Pons (tissue), 1 donor: ENCODE measurements at regions not wholly inside any gene's neighbourhood (a gene's known extent, or its start where the extent isn't known, plus 50 kb on each side); places are given as distances from the start of the nearest gene placed in this dataset.

Experiments
- DNase-seq: peaks from one replicate; pipeline ENCODE4 v3.0.0-alpha.2; 2016; ENCODE audit warnings: low spot score

DNA sequence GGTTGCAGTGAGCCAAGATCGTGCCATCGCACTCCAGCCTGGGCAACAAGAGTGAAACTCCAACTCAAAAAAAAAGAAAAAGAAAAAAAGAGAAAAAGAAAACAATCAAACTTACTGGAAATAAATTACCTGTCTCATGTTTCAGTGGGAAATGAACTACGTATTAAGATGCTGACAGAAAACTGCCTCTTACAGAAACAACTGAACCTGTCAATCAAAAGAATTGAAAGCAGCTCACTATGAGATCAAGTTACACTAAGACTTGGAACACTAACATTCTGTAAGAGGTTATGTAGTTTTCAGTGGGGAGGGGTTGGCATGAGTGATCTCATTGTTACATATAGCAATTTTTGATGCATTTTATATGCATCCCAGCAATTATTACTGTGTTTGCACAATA is 64.4 kb upstream of the SPATA31E1 start:
- DNase-seq: no peak

DNA sequence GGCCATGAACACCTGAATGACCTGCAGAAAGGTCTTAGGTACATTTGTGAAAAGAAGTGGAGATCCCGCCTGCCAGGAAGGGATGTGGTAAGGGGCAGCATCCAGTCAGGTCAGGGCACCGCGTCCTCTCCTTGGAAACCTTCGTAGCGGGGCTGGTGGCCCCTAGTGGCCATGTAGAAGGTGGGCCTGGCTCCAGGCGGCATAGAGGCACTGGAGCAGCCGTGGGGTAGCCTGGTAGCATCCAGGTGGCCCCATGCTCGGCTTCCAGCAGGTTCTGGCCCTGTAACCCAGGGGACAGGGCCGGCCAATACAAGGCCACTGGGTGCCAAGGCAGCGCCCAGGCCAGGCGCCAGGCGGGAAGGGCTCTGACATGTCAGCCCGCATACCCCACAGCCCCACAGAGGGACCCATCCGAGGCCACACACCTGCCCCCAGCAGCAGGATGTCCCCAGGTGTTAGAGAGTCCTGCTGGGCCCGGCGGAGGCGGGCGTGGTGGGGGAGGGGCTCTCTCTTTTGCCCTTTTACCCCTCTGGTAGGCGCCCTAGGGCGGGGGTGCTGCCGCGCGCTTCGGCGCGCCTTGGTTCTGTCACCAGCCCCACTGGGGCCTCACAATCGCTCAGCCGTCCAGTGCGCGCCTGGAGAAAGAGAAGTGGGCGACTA is 58.3 kb upstream of the SPATA31E1 start:
- DNase-seq: no peak

DNA sequence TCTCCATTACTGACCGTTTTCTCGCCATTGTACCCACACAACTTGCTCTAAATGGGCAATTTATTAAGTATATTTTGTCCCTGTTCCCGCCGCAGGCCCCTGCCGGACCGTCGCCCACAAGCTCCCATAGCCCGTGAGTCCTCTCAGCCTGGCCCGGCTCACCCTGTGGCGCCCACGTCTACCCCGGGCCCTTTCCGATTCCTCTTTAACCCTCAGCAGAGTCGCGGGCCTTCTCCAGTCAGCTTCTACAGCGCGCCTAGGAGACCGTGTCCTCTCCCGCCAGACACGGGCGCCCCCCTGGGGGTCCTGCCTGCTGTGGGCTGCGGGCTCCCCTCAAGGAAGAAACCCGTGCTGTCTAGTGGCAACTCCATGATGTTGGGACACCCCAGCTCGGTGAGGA is 57.8 kb upstream of the SPATA31E1 start:
- DNase-seq: no peak

DNA sequence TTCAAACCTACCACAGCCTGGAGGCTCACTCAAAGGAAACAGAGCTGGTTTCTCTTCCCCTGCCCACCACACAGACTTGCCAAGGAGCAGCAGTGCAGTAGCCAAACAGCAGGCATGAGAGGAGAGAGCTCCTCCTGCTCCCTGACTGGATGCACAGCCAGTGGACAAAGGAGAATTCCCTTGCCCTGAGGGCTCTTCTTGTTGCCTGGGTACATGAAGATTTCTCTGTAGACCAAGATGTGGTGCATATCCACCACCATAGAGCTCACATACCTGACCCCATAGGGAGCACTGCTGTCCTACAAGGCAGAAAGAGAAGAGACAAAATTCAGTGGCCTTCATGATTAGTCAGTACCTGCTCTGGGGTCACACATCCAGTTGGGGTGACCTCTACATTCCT is 56.3 kb upstream of the SPATA31E1 start:
- DNase-seq: peak; percentile 3

DNA sequence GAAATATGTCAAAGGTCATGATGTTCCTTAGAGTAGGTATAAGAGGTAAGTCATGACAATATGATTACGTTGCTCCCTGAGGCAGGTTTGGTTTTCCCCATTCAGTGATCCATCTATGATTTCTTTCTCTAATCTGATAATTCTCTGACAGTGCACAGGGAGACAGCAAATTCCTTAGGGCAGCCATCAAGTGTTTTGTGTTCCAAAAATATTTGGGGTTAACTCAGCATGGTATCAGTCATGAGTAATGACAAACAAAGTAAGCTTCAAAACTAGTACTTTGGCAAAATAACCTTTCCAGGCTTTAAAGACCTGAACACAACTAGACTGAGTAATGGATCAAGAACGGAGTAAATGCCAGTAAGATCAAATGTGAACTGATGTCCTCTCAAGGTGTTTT is 55.3 kb upstream of the SPATA31E1 start:
- no peak for DNase-seq

DNA sequence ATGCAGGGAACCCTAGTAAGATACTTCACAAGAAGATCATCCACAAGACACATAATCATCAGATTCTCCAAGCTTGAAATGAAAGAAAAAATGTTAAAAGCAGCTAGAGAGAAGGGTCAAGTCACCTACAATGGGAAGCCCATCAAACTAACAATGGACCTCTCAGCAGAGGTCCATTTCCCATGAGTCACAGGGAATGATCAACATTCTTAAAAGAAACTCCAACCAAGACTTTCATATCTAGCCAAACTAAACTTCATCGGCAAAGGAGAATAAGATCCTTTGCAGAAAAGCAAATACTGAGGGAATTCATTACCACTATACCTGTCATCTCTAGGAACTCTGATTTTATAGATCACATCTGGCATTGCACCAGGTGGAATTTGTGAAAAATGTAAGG is 52.9 kb upstream of the SPATA31E1 start:
- no peak for DNase-seq

DNA sequence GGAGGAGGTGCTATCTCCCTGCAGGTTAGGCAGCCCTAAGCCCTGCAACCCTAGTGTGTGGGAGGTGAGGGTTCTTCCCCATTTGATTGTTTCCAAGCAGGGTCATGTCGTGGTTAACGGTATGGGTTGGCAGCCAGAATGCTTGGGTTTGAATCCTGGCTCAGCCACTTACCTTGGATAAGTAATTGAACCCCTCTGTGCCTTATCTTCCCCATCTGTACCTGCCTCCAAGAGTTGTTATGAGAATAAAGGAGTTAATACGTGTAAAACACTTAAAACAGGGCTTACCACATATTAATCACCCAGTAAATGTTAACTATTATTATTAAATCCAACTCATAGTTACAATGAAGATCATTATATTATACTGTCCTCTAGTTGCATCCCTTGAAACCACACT is 52.2 kb upstream of the SPATA31E1 start:
- DNase-seq: no peak

DNA sequence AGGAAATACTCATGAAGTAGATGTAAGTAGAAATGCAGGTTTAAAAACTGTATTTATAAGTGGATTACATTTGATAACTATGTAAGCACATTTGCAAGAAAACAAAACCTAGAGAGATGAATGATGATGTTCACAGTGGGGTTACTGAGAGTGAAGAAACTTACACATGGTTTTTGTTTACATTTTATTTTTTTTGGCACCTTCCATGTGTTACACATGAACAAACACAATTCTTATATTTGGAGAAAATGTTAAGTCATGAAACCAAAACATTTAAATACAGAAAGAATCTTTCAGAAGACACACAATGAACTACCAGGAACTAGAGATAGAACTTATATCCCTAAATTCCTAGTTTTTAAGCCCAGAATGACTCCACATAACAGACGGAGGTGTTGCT is 51.5 kb upstream of the SPATA31E1 start:
- DNase-seq: no peak
